GM18511 (cell line): ENCODE measurements at regions not wholly inside any gene's neighbourhood (a gene's known extent, or its start where the extent isn't known, plus 50 kb on each side); places are given as distances from the start of the nearest gene placed in this dataset.

Experiments
- ATAC-seq: cut with Tn5 transposase; IDR thresholded peaks from one replicate; pipeline ENCODE4 v1.9.1; 2021; ENCODE audit warnings: mild to moderate bottlenecking, moderate library complexity; ENCODE audit not compliant: unreplicated experiment

DNA sequence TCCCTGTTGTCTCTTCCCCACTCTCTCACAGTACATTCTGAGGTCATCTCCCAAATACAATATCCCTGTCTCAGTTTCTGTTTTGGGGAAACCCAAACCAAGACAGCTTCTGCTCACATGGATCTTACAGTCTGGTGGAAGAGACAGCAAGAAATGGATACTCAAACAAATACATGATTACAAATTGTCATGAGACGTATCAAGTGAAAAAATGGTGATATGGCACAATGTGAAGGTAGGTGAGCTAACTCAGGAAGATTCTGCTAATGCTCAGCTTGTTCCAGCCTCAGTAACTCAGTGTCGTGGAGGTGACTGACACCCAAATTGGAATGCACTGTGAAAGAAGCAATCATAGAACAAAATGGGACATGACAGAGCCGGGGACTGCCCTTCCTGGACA, 68.3 kb downstream of the CHST1 start:
- no peak for ATAC-seq

DNA sequence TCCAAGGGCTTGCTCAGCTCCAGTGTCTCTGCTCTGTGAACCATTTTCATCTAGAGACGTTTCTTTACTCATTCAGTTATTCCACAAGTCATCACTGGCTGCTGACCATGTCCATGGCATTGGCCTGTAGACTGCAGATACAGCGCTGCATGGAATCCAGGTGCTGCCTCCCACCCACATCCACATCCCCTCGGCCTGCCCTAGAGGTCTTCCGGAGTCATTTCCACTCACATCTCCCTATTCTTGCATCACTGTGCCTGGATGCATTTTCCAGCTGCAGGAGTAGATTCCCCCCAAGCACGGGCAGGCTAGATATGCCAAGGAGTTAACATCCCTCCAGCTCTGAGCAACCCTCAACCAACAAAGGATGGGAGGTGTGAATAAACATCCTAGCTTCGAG, 68.9 kb downstream of the CHST1 start:
- ATAC-seq: no peak

DNA sequence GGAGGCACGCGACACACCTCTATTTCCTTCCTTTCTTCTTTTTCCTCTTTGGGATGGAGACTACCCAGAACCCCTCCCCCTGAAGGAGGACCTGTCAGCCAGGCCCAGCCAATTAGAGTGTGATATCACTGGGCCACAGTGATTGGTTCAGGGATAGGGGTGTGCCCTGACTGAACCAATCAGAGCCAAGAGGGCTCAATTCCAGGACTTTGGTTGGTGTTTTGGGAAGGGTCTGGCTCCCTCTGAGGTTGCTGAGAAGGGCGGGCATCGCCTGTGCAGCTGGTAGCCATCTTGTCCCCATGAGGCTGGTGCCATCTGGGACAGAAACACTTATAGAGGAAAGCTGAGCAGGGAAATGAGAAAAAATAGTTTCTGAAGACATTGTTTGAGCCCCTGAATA, 71.4 kb downstream of the CHST1 start:
- no peak for ATAC-seq

DNA sequence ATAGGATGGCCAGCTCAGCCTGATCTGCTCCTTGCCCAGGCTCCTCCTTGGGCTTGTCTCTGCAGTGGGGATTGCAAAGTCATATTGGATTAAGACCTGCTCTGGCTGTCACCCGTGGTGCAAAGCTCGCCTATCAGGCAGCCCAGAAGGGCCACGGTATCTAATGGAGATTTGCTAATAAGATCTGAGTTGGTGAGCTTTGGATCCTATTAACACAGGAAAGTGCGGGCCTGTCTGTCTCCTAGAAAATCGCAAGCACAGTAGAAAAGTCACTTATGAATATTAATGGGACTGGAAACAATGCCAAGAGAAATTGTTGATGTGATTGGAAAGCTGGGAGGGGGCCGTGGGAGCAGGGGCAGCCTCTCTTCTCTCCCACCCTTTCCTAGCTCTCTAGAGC, 72.8 kb downstream of the CHST1 start:
- ATAC-seq: no peak

DNA sequence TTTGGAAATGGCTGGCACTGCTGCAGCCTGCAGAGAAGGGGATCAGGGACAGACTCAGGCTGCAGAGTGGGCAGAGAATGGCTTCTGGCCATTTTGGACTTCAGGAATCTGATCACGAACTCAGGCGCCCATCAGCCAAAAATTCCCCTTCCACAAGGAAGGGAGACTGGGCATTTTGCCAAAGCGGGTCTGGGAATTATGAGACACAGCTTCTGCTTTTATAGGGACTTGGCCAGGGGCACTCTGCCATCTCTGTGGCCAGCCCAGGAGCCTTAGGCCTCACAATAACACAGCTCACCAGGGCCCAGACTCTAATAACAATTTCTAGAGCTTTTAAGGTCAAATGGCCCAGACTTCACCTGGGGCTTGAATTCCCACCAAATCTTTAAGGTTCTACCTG, 74.7 kb downstream of the CHST1 start:
- no peak for ATAC-seq

DNA sequence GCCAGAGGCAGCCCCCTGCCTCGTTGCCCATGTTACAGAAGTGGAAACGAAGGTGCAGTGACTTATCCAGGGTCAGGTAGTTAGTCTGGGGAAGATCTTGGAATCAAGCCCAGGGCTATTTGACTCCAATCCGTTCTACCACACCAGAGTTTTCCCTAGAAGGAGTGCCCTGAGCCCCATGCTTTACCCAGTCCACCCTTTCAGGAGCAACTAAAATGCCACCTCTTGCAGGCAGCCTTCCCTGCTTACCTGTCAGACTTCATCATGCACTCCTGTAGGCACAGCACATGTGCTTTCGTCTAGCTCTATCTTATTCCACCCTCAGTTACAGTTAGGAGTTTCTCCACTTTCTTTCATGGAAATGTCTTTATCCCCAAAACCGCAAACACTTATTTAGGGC, 80.2 kb downstream of the CHST1 start:
- ATAC-seq: no peak

DNA sequence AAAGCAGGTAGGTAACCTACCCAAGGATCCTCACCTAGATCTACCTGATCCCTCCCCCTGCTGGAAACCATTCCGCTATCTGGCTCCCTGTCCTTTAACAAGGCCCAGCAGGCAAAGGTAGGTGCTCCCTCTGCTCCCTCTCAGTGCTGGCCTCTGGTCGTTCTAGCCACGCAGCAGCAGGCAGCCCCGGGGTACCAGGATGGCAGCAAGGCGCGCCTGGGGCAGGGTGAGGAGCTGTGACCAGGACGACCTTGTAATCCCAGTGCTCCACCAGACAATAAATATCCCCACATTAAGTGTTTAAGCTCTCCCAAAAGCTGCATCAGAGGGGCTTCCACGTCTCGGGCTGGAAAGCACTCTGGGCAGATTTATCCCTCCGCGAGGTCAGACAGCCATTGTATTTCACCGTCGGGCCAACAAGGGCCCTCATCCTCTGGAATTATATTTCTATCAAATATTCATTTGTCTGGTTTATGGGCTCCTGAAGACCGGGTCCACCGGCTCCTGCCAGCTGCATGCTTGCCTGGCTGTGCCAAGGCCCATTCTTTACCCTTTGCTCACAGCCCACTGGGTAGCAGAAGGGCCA, 81.3 kb downstream of the CHST1 start:
- no peak for ATAC-seq

DNA sequence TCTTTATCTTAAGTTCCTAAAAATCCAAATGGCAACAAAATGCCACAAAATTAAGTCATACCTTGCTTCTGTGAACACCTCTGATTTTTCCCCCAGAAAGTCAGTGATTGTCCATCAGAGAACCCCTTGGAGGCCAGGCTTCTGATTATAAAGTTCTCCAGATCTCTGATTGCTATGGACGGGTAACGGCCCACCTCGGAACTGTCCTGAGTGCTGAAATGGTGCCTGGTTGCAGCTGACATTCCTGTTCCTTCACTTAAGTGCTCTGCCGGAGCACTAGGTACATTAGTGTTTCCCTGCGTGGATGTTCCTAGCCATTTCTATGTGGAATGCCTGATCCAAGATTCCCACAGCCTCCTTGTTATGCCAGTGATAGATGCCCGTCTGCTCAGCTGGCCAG, 85.0 kb downstream of the CHST1 start:
- no peak for ATAC-seq

DNA sequence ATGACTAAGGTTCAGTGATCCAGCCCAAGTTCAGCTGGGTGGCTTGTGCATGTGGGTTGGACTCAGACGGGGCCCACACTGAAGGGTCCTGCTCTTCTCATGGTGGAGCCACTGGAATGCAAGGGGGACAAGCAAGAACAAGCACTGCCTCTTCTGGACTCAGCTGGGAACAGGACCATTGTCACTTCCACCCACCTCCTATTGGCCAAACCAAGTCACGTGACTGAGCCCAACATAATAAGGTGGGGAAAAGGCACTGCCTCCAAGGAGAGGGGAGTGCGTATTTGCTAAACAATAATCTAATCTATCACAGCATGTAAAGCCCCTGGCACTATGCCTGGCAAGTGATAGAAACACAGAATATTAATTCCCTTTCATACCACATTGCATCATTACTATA, 87.1 kb downstream of the CHST1 start:
- ATAC-seq: no peak

DNA sequence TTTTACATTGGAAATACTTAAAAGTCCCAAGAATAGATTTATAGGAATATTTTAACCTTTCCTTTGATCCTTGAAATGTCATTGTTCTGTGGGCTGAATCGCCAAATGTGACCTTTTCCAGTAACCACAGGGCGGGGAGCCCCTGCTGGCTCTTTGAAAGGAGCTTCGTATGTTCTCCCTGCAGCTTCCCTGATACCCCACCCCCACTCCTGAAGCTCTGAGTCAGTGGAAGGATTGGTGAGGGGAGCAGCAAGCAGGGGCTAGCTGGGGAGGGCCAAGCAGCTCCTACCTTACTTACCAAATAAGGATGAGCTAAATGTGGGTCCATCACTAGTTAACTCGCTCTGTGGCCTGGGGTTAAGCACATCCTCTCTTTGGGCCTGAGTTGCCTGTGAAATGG, 87.7 kb downstream of the CHST1 start:
- ATAC-seq: no peak

DNA sequence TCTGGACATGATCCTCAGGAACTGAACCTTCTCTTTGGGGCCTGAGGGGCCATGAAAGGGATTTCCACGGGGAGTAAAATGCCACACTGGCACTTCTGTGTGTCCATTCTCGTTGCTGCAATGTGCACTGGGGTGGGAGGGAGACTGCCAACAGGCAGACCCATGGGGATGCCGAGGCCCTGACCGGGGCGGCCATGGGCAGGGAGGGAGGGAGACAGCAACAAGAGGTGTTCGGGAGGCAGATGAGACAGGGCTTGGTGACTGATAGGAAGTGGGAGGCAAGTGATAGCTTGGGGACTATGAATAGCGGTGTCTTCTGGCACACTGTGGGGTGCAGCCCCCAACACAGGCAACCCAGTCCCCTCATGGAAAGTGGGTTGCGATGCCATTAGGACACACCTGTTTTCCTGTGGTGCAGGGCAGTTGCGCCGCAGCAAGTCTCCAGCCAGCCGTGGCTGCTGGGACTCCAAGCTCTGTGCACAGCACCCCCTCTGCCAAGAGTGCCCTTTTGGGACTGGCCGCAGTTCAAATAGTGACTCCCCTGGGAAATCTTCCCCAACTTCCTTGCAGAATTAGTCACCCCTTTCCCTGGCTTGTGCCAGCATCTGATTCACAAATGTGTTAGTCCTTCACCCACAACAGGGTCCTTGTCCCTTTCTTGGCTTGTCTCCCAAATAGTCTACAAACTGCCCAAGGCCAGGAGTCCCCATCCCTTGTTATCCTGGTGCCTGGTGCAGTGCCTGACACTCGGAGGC, 88.8 kb downstream of the CHST1 start:
- no peak for ATAC-seq

DNA sequence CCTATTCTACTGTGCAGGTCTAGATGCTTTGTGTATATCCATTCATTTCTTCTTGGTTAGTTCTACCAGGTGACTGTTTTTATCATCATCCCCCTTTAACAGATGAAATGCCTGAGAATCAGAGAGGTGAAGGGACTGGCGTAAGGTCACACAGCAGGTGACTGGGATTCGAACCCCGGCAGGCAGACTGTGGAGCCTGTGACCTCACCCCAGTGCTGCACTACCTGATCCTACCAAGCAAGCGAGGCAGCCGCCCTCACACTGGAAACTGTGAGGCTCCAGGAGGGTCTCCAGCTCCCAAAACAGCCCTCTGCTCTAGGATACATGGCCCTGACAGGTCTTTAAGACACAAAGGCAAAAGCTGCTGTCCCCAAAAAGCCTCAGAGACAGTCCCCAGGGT, 91.7 kb downstream of the CHST1 start:
- no peak for ATAC-seq

DNA sequence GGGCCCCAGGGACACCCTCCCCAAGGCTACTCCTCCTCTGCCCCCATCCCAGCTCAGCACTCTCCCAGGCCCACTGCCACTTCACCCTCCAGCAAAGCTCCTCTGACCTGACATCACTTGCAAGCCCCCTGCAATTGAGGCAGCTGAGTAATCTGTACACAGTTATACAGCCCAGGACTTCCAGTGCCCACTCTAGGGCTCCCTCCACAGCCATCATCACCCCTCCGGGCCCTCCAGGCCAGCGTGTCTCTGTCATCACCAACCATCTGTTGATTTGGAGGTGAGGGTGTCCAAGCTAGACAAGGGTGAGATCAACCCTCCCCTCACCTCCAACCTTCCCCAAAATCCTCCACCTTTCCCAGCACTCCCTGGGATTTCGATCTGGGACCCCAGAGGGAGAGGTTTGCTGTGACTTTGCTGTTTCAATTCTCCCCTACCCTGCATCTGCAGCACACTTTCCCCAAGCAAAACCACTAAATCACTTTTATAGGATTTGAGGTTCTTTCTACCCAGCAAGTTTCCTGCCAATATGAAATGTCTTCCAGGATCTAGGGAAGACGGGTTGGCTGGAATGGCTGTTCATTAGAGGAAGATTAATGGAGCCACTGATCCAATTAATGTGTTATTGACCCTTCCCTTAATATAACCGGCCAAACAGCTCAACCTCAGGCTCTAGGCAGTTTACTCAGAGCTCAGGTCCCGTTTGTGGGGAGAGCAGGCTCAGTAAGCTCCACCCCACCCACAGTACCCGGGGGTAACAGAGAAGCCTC, 92.9 kb downstream of the CHST1 start:
- ATAC-seq: no peak

DNA sequence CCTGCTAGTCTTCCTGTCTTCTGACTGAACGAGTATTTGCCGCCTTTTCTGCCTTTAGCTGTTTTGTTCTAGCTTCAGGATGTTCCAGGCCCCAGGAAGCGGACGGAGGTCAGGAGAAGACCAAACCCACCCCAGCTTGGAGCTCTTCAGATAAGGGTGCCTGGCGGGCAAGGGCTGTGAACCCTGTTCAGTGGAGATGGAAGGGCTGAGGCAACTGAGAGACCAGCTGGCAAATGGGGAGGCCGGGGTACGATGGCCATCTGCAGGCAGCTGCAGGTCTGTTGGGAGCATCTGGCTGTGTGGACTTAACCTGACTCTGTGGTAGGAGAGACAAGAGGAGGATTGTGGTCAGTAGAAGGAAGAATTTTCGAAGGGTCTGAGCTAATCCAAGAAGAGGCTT, 95.6 kb downstream of the CHST1 start:
- no peak for ATAC-seq

DNA sequence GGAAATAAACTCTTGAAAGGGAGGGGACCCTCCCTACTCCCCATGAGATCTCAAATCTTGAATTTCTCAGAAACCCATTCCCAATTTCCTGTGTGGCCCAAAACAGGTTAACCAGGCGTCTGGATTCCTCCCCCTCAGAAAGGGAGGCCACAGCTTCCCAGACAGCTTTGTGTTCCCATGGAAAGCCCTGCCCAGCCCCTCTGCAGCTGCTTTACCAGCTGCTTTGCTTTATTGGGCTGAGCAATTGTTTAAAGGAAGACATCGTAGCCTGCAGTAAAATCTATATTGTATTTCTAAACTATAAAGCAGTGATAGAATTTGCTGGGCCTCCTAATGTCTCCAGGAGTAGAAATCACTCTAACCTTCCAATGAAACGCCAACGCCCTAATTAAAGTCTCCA, 97.4 kb downstream of the CHST1 start:
- no peak for ATAC-seq

DNA sequence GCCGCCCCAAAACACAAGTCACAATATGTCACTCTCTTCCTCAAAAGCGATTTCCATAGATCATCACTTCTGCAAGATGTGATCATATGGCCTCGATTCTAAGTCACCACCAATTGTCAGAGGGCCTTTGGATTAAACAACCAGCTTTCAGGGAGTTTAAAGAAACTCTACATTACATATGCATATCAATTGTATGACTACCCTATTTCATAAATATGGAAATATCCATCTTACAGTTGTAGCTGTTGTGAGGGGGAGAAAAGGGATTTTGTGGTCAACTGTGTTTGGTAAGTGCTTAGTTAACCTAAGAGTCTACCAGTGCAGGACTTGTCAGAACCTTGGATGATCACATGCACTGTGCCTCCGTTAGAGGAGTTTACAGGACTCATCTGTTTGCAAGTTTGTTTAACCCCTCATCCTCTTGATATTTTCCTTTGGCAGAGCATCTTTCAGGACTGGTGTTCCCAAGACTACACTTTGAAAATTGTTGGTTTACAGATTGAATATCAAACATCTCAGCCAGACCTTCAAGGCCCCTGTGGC, 99.9 kb downstream of the CHST1 start:
- ATAC-seq: no peak

DNA sequence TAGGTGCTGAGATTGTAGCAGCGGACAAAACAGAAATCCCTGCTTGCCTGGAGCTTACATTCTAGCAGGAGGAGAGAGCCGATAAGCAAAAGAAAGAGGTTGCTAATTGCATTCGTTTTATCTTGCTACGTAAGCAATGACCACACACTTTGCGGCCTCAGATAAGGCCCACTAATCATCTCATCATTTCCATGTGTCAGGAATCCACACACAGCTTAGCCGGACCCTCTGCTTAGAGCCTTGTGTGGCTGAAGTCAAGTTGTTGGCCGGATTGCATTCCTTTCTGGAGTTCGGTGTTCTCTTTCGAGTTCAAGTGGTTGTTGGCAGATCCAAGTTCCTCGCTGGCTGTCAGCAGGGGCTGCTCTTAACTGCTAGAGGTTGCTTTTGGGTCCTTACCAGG, 101.6 kb downstream of the CHST1 start:
- ATAC-seq: no peak

DNA sequence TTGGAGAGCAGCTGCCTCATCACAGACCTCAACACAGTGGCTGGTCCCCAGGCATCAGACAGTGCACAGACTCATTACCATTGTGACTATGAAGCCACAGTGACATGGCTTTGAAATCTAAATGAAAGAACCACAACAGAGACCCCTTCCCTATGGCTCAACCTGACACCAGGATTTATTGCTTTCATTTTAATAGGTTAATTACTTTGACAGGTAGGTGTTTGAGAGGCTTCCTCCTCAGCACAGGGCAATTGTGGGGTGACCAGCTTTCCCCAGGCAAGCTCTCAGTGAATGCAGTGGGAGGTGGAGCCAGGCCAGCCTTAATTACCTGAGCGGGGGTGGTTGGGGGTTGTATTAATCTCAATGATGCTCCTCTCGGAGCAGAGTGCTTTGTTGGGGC, 102.3 kb downstream of the CHST1 start:
- no peak for ATAC-seq

DNA sequence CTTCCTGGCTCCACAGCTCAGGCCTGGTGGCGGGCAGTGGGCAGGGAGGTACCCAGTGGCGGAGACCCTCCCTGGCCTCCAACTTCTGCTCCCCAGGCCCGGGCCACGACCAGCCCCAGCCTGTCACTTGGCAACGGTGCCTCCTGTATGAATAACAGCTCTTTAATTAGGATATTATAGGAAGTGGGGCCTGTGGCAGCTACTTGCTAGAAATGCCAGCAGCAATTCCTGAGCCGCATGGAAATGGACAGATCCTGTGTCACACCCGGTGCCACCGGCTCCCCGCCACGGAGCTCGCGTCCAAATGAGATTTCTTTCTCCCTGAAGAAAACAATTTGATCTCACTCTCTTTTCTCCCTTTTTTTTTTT, 104.5 kb downstream of the CHST1 start:
- ATAC-seq: no peak

DNA sequence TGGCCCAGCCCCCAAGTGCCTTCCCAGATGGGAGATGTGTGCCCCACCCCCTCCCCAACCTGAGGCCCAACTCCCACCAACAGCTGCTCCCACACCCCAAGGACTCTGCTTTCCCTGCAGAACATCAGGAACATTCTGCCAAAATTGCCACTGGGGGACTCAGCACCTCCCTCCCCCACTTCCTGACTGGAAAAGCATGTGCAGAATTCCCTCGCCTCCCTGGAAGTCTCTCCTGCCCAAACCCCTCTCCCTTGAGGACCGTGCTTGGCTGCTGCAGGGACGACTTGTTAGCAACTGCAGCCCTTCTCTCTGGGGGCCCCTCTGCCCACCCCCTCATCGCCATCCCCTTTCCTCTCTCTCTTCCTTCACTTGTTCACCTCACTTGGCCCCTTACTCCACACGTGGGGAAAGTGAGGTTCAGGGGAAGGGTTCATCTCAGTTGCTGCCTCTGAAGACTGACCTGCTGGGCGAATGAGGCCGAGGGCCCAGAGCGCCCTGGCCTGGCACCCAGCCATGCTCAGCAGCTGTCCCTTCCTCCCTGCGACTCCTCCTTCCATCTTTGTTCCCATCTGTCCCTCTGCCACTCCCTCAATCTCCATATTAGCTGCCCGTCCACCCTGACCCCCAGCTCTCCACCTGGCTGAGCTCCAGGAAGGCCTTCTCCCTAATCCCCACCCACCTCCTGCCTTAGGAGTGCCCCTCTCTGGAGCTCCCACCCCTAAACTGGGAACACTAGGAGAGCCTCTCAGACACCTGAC, 105.1 kb downstream of the CHST1 start:
- no peak for ATAC-seq
